Breast epithelium (tissue), 3 donors: ENCODE measurements at regions not wholly inside any gene's neighbourhood (a gene's known extent, or its start where the extent isn't known, plus 50 kb on each side); places are given as distances from the start of the nearest gene placed in this dataset.

Source experiments
- CTCF ChIP-seq, 3 donors: fragments of 450-650 bp; IDR thresholded peaks; one replicate each; pipeline ENCODE4 v1.5.1; 2016 to 2017; ENCODE audit warnings: antibody characterized with exemption in 3 of 3, mild to moderate bottlenecking in 3 of 3, moderate library complexity in 3 of 3
- POLR2AphosphoS5 ChIP-seq, 3 donors: sonication (generic); formaldehyde crosslinking; IDR thresholded peaks; one replicate each; pipeline ENCODE4 v1.6.1; 2017; ENCODE audit warnings: antibody characterized with exemption in 3 of 3

GRCh38 chr1:183724350-183725042 is 71.4 kb upstream of the APOBEC4 start:
- TF ChIP-seq CTCF (IDR thresholded peaks at IDR 0.05) (no peak), POLR2AphosphoS5 (IDR thresholded peaks at IDR 0.05) (no peak)
